NCI-H2196 treated with DMSO at 0.1 percent for 48 hours (cell line): ENCODE measurements at regions not wholly inside any gene's neighbourhood (a gene's known extent, or its start where the extent isn't known, plus 50 kb on each side); places are given as distances from the start of the nearest gene placed in this dataset.
"Not testable (repeated sequence)": the region's sequence is repeated elsewhere in the genome, so short reads cannot be mapped to it uniquely, and the experiment has no call there.

Experiments used
- DNase-seq: peaks from one replicate; lab custom pipeline; 2025; ENCODE audit not compliant: unreplicated experiment; lab: John Stamatoyannopoulos, UW

DNA sequence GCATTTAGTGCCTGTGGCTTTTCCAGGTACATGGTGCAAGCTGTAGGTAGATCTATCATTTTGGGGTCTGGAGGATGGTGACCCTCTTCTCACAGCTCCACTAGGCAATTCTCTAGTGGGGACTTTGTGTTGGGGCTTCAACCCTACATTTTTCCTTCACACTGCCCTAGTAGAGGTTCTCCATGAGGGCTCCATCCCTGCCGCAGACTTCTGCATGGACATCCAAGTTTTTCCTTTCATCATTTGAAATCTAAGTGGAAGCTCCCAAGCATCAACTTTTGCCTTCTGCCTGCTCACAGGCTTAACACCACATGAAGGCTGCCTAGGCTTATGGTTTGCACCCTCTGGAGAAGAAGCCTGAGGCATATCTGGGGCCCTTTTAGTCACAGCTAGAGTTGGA lies 492.7 kb downstream of the PIK3C3 start:
- DNase-seq = no peak

DNA sequence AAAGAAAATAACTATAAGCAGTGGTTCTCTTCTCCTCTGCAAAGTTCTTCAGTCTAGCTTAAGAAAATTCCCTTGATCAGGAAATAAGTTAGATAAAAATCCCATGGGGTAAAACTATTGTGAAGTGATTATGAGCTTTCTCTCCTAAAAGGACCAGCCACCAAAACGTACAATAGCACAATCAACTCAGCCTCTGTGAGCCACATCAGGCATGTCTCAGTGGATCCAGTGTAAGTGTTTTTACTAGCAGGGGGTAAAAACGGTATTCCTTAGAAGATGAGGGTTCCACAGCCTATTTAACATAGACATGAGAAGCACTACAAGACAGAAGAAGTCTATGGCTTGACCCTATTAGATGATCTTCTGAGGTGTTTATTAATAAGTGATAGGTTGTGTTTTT lies 503.2 kb downstream of the PIK3C3 start:
- no peak for DNase-seq

DNA sequence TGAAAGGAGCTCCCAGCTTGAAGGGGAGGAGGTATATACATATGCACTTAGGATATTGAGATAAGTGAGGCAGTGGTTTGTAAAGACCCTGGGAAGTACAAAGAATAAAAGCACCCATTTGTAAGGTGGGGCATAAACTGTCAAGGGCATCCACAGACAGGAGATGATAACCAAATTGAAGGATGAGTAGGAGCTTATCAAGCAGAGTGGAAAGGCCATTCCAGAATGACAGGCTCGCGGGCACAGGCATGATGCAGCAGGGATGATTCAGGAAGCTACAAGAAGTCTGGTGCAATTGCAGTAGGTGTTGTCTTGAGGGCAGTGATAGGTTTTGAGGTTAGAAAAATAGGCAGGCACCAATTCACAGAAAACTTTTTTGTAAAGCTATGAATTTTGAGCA lies 504.8 kb downstream of the PIK3C3 start:
- no peak for DNase-seq

DNA sequence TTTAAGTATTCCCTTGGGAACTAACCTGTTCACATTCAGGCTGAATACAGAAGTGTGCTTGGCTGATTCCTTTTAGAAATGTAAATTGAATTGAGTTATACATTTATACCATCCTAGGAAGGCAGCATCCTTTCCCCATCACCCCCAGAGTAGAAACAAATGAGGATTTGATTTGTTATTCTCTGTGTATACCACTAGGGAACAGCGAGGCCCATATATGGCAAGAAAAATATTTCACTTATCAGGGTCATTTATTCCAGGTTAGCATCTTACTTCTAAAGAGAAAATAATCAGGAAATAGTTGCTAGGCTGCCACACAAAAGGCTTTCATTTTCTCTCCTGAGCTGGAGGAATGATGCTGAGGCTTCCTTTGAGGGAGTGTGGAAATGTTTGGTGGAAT lies 516.9 kb downstream of the PIK3C3 start:
- no peak for DNase-seq

DNA sequence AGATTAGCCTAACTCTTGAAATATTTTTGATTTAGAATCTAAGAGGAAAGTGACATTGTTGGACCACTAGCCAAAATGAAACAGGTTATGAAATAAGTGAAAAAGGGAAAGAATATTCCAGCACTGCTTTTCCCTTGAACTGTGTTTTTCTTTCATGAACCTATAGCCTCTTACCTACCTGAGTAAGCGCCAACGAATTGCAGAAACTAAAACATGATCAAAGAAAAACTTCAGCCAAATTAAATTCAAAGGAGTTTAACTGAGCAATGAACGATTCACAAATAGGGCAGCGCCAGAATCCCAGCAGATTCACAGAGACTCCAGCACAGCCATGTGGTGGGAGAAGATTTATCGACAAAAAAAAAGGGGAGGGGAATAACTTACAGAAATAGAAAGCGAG lies 518.6 kb downstream of the PIK3C3 start:
- DNase-seq = no peak

DNA sequence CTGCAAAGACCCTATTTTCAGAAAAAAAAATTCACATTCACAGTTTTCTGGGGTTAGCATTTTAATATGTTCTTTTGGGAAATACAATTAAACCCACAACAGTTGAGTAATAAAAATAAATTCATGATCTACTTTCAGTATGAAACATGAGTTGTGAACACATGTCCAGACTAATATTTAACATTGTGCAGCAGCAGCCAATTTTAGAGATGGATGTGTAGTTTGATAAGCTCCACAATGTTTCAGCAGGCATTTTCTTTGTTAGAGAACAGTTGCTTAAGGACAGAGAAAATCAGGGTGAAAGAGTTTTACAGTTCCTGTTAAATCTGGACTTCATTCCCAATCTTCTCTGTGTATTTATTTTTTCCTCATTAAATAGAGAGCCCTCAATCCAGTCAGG lies 519.5 kb downstream of the PIK3C3 start:
- no peak for DNase-seq

DNA sequence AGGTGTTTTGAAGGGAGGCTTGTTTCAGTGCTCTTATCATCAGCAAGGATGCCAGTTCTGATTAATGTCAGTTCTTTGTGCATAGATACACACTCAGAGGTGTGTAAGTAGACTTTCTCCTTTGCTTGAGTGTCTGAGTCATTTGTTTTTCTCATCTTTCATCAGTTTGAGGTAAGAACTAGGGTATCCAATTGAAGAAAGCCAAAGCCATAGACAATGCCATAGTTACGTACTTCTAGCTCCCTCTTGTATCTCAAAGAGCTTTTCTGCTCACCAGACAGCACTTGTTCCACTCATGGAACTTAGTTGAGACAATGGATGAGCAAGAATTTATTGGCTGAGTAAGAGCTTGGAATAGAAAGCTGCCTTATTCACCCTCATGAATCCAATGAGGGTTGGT lies 520.1 kb downstream of the PIK3C3 start:
- DNase-seq = no peak

DNA sequence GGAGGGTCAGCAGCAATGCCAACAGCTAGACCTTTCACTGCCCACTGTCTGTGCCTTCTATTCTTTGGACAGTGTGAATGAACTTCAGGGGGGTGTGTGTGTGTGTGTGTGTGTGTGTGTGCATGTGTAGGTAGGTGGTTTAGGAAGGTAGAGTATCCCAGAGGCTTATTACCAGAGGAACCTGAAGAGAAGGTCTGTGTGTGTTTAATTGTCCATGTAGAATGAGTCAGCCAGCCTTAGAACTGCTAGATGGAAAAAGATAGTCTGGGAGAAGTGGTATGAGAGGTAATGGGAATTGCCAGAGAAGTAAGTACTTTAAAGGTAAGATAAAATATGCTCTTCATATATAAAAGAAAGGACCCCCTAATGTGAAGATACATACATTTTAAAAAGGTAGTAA lies 522.2 kb downstream of the PIK3C3 start:
- no peak for DNase-seq

DNA sequence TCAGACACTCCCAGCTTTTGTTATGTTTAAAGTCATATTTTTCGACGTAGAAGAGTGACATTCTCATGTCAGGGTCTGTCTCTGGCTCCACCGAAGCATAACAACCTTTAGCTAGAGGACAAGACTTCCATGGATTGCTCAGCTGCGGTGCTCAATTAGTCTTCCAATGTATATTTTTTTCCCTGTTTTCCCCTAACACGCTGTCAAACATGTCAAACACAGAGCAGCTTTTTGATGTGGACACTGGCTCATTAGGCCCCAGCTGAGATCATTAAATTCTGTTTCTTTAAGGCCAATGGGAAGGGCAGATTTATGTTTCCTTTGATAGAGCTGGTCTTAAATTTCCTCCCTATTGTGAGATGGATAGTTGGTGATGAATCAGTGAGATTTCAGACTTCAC lies 525.4 kb downstream of the PIK3C3 start:
- no peak for DNase-seq

DNA sequence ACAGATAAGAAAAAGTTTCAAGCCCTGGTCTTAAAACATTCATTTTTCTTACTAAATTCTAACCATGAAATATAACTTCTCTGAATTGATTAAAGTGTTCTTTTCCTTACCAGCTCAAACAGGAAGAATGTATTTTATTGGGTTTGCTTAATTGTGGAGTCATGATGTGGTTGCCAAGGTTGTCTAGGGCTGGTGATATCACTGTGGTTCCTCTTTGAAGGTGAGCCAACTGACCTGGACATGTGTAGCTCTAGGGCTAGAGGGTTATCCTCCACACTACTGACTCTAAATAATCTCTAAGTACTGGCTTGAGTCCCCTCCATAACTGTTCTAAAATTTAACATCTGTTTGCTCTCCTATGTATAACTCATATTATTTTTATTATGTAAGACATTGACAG lies 529.6 kb downstream of the PIK3C3 start:
- no peak for DNase-seq

DNA sequence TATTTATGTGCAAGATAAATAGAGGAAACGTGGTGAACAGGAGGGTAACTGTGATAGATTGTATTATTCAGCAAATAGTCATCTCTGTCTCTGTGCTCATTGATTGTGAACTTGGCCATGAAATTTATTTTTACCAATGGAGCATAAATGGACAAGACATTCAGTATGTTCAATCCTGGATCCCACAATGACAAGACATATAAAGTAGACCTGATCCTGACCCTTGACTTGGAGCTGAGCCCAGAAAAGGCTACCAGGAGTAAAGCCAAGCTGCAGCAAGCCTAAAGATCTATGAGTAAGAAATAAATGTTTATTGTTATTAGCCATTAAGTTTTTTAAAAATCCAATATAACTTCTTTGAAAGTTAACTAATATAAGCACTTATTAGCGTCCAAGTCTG lies 531.2 kb downstream of the PIK3C3 start:
- DNase-seq = no peak

DNA sequence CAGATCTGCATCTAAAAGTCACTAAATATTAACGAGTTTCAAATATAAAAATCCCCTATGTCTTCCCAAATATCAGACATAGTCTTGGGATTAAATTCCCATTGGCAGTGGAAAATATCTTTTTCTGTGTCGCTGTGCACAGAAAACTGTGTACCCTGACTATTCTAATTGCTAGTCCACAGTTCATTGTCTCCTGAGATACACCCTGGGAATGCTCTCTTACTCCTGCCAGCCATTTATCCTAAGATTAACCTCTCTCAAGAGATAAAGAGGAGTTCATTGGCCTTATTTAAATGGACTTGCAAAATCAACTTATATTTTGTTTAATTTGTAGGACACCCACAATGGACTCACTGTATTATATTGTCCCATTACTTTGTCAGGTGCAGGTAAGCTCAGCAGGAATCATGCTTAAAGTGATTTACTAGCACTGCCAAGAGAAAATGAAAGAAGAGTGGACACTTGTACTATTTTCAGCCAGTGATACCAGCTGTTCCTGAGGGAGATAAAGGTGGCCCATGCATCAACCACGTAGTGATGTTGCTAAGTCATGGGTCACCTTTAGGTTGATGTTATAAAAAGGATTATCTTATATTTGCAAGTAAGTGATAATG lies 553.8 kb downstream of the PIK3C3 start:
- DNase-seq = no peak

DNA sequence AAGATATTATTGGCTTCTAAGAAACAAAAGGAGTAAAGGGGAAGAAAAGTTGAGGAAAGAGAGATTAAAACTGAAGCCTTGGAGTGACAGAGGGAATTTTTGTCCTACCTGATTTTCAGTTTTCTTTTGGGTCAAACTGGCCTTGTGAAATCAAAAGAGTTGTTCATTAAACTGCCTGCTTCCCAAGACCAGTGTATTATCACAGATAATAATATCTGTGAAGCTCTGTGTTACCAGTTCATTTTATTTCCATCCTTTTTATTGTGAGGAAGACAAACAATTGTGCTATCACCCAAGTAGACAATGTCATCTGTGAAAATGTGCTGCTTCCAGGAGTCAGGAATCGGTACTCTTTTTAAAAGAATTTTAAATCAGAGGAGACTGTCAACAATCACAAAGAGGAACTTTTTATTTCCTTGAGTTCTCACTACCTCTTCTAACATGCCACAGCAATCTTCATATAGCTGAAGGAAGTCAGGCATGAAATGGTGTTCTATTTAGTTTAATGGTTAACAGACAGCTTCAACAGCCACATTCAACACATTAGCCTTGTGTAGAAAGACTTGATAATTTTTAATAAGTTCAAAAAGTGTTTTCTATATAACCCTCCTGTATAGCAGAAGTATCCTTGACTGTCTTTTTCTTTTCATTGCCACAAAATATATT lies 554.8 kb downstream of the PIK3C3 start:
- no peak for DNase-seq

DNA sequence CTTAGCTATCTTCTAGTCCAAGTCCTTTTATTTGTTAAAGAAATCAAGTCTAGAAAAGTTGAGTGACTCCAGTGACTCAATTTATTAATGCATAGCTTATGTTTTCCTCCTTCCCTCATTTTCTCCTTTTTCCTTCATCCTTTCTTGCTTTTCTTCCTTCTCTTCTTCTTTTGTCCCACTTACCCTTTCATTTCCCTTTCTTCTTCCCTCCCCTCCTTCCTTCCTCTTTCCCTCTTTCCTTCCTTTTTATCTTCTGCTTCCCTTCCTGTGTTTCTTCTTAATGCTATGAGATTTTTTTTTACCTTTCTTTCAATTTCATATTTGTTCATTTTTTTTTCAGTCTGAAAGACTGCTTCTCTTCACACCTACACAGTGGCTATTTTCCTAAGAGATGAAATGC lies 555.5 kb downstream of the PIK3C3 start:
- DNase-seq = no peak

DNA sequence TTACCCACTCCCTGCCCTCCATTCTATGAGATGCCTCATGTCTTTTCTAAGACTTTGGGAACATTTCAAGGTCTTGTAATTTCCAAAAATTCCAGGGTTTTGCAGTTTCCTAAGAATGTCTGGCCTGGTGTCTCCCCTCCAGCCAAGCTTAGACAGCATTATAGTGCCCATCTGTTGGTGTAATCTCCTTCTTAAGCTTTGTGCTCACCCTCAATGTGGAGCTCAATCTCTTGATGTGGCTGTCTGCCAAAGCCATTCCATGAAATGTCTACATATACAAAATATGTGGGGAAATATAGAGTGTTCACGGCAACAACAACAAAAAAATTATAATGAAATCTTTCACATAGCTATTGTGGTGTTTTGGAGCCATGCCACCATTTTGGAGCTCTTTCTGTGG lies 558.4 kb downstream of the PIK3C3 start:
- no peak for DNase-seq

DNA sequence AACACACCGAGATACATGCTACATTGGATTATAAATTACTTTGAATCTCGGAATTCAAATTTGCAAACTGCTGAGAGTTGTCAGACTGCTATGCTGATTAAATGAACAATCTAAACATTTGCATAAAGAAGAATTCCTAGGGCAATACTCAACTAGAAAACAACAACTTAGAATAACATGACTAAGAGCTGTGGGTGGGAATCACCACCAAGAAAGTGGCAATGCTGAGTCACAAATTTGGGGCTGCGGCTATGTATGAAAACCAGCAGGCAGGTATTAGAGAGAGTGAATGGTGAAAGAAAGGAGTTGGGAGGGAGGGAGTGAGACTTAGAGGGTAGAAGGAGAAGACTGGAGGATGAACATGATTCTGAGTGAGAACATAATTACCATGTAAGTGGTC lies 559.5 kb downstream of the PIK3C3 start:
- DNase-seq = no peak

DNA sequence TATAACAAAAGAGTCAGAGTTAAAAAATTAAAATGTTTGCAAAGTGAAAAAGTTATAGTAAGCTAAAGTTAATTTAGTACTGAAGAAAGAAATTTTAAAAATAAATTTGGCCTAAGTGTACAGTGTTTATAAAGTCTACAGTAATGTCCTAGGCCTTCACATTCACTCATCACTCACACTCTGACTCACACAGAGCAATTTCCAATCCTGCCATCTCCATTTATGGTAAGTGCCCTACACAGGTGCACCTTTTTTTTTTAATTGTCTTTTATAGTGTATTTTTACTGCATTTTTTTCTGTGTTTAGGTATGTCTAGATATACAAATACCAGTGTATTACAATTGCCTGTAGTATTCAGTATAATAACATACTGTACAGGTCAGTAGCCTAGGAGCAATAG lies 562.9 kb downstream of the PIK3C3 start:
- DNase-seq = no peak

DNA sequence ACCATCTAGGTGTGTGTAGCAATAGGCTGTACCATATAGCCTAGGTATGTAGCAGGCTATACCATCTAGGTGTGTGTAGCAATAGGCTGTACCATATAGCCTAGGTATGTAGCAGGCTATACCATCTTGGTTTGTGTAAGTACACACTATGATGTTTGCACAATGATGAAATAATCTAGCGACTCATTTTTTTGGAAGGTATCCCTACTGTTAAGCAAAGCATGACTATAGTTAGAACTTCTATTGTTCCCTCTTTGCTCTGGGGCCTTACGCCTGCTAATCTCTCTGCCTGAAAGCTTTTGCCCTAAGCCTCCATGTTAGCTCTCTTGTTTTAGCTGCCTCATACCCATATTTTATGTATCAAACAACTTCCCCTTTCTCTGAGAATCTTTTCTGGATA lies 563.3 kb downstream of the PIK3C3 start:
- DNase-seq = not testable (repeated sequence)

DNA sequence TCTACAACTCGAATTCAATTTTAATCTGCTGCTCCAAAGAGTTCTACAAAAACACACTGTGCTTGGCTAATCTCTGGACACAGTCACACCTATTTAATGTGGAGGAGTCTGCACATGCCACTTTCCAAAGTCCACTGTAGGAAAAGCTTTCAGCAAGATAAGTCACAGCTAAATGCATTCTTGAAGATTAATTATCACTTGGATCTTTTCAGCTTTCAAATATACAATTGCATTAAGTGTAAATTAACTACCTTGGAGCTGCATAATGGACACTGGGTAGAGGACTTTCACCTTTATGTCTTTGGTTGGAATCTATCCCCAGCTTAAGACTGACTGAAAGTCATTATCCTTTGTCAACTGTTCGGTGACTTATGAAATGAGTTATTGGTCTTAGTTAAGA lies 565.1 kb downstream of the PIK3C3 start:
- no peak for DNase-seq

DNA sequence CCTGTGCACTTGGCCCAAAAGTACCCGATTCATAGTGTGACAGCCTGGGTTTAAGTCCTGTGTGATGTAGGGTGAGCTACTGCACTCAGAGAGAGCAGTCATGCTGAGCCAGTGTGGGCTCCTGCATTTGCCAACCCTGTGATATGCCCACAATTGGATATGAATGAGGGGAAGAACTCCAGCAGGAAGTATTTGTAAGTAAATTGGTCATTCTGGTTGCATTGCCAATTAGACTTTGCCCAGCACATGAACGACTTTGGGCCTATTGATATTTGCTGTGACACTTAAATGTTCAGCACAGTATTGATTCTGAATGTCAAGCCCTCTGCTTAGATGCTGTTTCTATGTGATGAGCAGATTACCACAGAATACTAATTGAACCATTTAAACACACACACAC lies 570.9 kb downstream of the PIK3C3 start:
- no peak for DNase-seq

DNA sequence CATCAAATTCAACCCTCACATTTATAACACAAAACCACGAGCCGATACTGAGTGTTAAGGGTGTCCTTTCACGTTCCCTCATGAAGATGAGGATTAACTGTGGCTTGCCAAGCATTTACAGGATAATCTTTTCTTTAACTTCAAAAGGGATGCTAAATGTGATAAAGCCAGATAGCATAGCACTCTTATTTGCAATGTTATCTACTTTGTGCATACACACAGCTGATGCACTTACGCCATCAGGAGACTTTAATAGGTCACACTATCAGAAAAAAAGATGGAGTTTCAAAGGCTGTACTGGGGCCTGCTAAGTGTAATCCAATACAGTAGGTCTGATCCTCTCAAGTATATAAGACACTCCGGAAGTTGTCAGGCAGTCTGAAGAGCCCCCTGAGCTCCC lies 572.7 kb downstream of the PIK3C3 start:
- no peak for DNase-seq

DNA sequence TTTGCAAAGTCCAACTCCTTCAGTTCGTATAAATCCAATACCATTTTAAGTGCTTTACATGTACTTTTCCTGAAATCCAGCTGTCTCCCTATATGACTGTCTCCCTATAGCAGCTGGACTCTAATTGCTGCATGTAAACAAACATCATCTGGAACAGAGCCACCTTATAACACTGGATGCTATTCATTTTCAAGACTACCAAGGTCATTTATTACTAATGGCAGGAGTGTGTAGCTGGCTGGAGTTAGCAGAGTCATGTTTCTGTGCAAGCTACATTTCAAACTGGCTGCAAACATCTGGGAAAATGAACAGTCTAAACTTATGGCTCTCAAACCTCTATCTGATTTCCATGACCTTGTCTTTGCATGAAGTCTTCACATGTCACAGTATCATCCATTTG lies 575.2 kb downstream of the PIK3C3 start:
- DNase-seq = no peak

DNA sequence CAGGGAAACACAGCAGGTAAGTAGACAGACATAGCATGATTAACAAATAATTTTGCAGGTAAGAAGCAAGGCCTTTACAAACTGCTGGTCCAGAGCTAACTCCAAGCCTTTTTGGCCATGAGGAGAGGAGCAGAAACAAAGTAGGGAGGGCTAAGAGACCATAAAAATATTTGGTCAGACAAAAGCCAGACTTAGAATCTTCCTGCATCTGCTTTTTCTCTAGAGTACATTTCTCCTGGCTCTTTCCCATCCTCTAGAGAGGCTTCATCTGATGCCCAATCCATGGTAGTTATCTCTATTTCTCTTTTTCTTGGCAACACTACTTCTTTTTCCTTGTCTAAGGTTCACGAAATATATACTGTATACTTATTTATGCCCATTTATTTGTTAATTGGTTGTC lies 577.1 kb downstream of the PIK3C3 start:
- no peak for DNase-seq
